Cerebellar nuclear complex (tissue), 1 donor: ENCODE measurements at regions not wholly inside any gene's neighbourhood (a gene's known extent, or its start where the extent isn't known, plus 50 kb on each side); places are given as distances from the start of the nearest gene placed in this dataset.
A peak's percentile ranks its signal among the peaks of the same experiment; 100 is the strongest.

Experiments used
- DNase-seq, 2 experiments: peaks; one replicate each; lab custom pipeline; 2025; lab: John Stamatoyannopoulos, UW

- DNase-seq = no peak
These were observed 398.9 kb downstream of the KIF16B start for GRCh38 chr20:16174311-16174710.

- no peak for DNase-seq
These were observed 400.2 kb downstream of the KIF16B start for GRCh38 chr20:16173044-16173443.

- DNase-seq = no peak
These were observed 402.1 kb downstream of the KIF16B start for GRCh38 chr20:16171180-16171579.

- no peak for DNase-seq
These were observed 402.8 kb downstream of the KIF16B start for GRCh38 chr20:16170406-16170971.

GRCh38 chr20:16167423-16168130, 405.7 kb downstream of the KIF16B start:
- DNase-seq = no peak

- no peak for DNase-seq
These were observed 406.5 kb downstream of the KIF16B start for GRCh38 chr20:16166737-16167136.

GRCh38 chr20:16158976-16159286, 414.3 kb downstream of the KIF16B start:
- DNase-seq = no peak

- DNase-seq = no peak
These were observed 414.9 kb downstream of the KIF16B start for GRCh38 chr20:16158090-16158975.

GRCh38 chr20:16147916-16148315, 425.3 kb downstream of the KIF16B start:
- peak; percentile 41 to 69 for DNase-seq

GRCh38 chr20:16147216-16147615, 426.0 kb downstream of the KIF16B start:
- DNase-seq = peak; percentile 42 to 69

- DNase-seq = no peak
These were observed 427.3 kb downstream of the KIF16B start for GRCh38 chr20:16145919-16146318.

GRCh38 chr20:16143596-16143995, 429.7 kb downstream of the KIF16B start:
- DNase-seq = no peak

GRCh38 chr20:16135630-16136029, 437.6 kb downstream of the KIF16B start:
- DNase-seq = no peak

GRCh38 chr20:16132036-16132798, 441.0 kb downstream of the KIF16B start:
- no peak for DNase-seq

- no peak for DNase-seq
These were observed 443.8 kb downstream of the KIF16B start for GRCh38 chr20:16129411-16129810.

- DNase-seq = no peak
These were observed 444.6 kb downstream of the KIF16B start for GRCh38 chr20:16128538-16129106.

- no peak for DNase-seq
These were observed 447.4 kb downstream of the KIF16B start for GRCh38 chr20:16125816-16126215.

GRCh38 chr20:16124911-16125776, 448.1 kb downstream of the KIF16B start:
- DNase-seq = no peak

- DNase-seq = no peak
These were observed 448.8 kb downstream of the KIF16B start for GRCh38 chr20:16124491-16124890.

- DNase-seq = no peak
These were observed 449.6 kb downstream of the KIF16B start for GRCh38 chr20:16123623-16124022.

GRCh38 chr20:16119909-16120308, 453.3 kb downstream of the KIF16B start:
- DNase-seq = no peak
